ENCODE measurements at regions not wholly inside any gene's neighbourhood (a gene's known extent, or its start where the extent isn't known, plus 50 kb on each side); places are given as distances from the start of the nearest gene placed in this dataset.

GRCh38 chrX:148133105-148133725 lies 152.1 kb downstream of the FMR1NB start:
- no peak for DNase-seq (ENCODE audit: low spot score)
- intact Hi-C loops (cut with DNase I) = loop anchor here (5.0 kb wide), 2 partner anchors 1154 to 1339 kb away; no protein-coding TSS in a partner anchor

GRCh38 chrX:148134578-148134977 lies 153.4 kb downstream of the FMR1NB start:
- TF ChIP-seq POLR2A (IDR thresholded peaks at IDR 0.05) = no peak
- TF ChIP-seq POLR2AphosphoS5 (IDR thresholded peaks at IDR 0.05) = no peak
- TF ChIP-seq CTCF (IDR thresholded peaks at IDR 0.05) = no peak
- WGBS = 50% methylated on average over 1 of the region's 1 CpG
- no peaks in the 10 kb centered on the region for H3K27me3 ChIP-seq (replicated peaks; ENCODE audit: insufficient read depth)
- H3K9me3 ChIP-seq = no peaks in the 10 kb centered on the region
- intact Hi-C loops (cut with DNase I) = loop anchor here (5.0 kb wide), 2 partner anchors 1153 to 1338 kb away; no protein-coding TSS in a partner anchor
- H3K36me3 ChIP-seq = no peaks in the 10 kb centered on the region
- no peak overlapping the region for H3K4me3 ChIP-seq
- no peak for DNase-seq (ENCODE audit: low spot score)
- H3K27ac ChIP-seq = no peak overlapping the region
- H3K4me1 ChIP-seq (replicated peaks) = no peaks in the 10 kb centered on the region

More at GRCh38 chrX:148133105-148133725, 152.1 kb downstream of the FMR1NB start:
- Histone ChIP-seq H3K4me3 (no peak overlapping the region), H3K36me3 (no peaks in the 10 kb centered on the region), H3K4me1 (replicated peaks) (no peaks in the 10 kb centered on the region), H3K27ac (no peak overlapping the region), H3K27me3 (replicated peaks; ENCODE audit: insufficient read depth) (no peaks in the 10 kb centered on the region), H3K9me3 (no peaks in the 10 kb centered on the region)
- 36% methylated on average over 6 of the region's 6 CpGs for WGBS
- TF ChIP-seq POLR2AphosphoS5 (IDR thresholded peaks at IDR 0.05) (no peak), CTCF (IDR thresholded peaks at IDR 0.05) (peak in 1 of 4 experiments; percentile 5)

DNA sequence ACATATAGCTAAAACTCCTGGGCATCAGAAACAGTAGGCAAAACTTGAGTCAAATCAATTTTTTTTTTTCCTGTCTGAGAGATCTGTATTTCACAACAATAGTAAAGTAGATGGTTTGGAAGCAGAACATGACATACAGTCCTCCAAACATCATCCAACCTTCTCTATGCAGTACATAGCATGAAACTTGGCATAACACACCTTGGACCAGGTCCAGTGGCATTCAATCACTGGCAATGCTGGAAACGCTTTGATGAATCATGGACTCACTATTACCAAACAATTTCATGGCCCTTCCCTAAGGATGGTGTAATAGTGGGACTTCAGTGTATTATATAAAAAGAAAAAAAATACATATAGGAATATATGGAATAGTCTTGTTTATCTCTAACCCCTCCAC lies 154.6 kb downstream of the FMR1NB start:
- no peaks in the 10 kb centered on the region for H3K4me1 ChIP-seq (replicated peaks)
- H3K9me3 ChIP-seq = no peaks in the 10 kb centered on the region
- WGBS = 12% methylated on average over 1 of the region's 1 CpG
- DNase-seq (ENCODE audit: low spot score) = no peak
- no peaks in the 10 kb centered on the region for H3K27me3 ChIP-seq (replicated peaks; ENCODE audit: insufficient read depth)
- intact Hi-C loops (cut with DNase I) = no loop called here
- H3K4me3 ChIP-seq = no peak overlapping the region
- H3K36me3 ChIP-seq = no peaks in the 10 kb centered on the region
- H3K27ac ChIP-seq = no peak overlapping the region
- TF ChIP-seq POLR2AphosphoS5 (IDR thresholded peaks at IDR 0.05) (no peak), POLR2A (IDR thresholded peaks at IDR 0.05) (no peak), CTCF (IDR thresholded peaks at IDR 0.05) (no peak)

- DNase-seq (ENCODE audit: low spot score) = no peak
- Histone ChIP-seq H3K27me3 (replicated peaks; ENCODE audit: insufficient read depth) (no peaks in the 10 kb centered on the region), H3K4me1 (replicated peaks) (no peaks in the 10 kb centered on the region), H3K27ac (no peak overlapping the region), H3K9me3 (no peaks in the 10 kb centered on the region), H3K4me3 (no peak overlapping the region), H3K36me3 (no peaks in the 10 kb centered on the region)
- TF ChIP-seq POLR2AphosphoS5 (IDR thresholded peaks at IDR 0.05) (no peak), CTCF (IDR thresholded peaks at IDR 0.05) (no peak), POLR2A (IDR thresholded peaks at IDR 0.05) (no peak)
- WGBS = 88% methylated on average over 2 of the region's 2 CpGs
- intact Hi-C loops (cut with DNase I) = no loop called here
Observed at GRCh38 chrX:148146121-148146520, 165.0 kb downstream of the FMR1NB start.

DNA sequence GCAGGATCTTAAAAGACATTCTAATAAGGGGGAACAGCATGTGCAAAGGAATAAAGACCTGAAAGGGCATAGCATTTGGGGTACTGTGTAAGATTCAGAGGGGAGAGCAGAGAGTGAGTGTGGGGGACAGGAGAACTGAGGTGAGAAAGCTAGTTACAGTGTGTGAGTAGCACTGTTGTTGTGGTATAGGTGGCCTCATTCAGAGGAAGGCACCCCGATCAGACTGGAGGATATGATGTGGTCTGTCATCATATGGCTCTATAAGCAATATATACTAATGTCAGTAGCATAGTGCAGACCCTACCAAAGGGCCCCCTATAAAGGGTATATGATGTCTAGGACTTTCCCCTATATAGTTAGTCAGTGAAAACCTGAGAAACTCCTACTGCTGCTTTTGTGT lies 175.8 kb downstream of the FMR1NB start:
- Histone ChIP-seq H3K36me3 (no peaks in the 10 kb centered on the region), H3K4me1 (replicated peaks) (no peaks in the 10 kb centered on the region), H3K27ac (no peak overlapping the region), H3K27me3 (replicated peaks; ENCODE audit: insufficient read depth) (no peaks in the 10 kb centered on the region), H3K9me3 (no peaks in the 10 kb centered on the region), H3K4me3 (no peak overlapping the region)
- DNase-seq (ENCODE audit: low spot score) = no peak
- TF ChIP-seq POLR2AphosphoS5 (IDR thresholded peaks at IDR 0.05) (no peak), CTCF (IDR thresholded peaks at IDR 0.05) (no peak), POLR2A (IDR thresholded peaks at IDR 0.05) (no peak)
- 100% methylated on average over 1 of the region's 1 CpG for WGBS
- intact Hi-C loops (cut with DNase I) = no loop called here
